Osteocyte (in vitro differentiated cells): ENCODE measurements at regions not wholly inside any gene's neighbourhood (a gene's known extent, or its start where the extent isn't known, plus 50 kb on each side); places are given as distances from the start of the nearest gene placed in this dataset.
"Not testable (repeated sequence)": the region's sequence is repeated elsewhere in the genome, so short reads cannot be mapped to it uniquely, and the experiment has no call there.

Experiments
- DNase-seq: peaks from one replicate; pipeline ENCODE4 v3.0.0; 2021; ENCODE audit warnings: mixed read lengths; ENCODE audit not compliant: unreplicated experiment; ENCODE audit errors: extremely low spot score
- H3K27ac Mint-ChIP-seq: one replicate; pipeline ENCODE4 v1.8.0; 2021; ENCODE audit warnings: mild to moderate bottlenecking, mixed read lengths; ENCODE audit not compliant: unreplicated experiment
- H3K27me3 Mint-ChIP-seq: one replicate; pipeline ENCODE4 v1.8.0; 2021; ENCODE audit warnings: mixed read lengths; ENCODE audit not compliant: unreplicated experiment
- H3K36me3 Mint-ChIP-seq: one replicate; pipeline ENCODE4 v1.8.0; 2021; ENCODE audit warnings: mixed read lengths; ENCODE audit not compliant: unreplicated experiment
- H3K4me1 Mint-ChIP-seq: one replicate; pipeline ENCODE4 v1.8.0; 2021; ENCODE audit warnings: mixed read lengths; ENCODE audit not compliant: unreplicated experiment
- H3K4me3 Mint-ChIP-seq: one replicate; pipeline ENCODE4 v1.8.0; 2021; ENCODE audit warnings: mild to moderate bottlenecking, moderate library complexity, mixed read lengths; ENCODE audit not compliant: unreplicated experiment
- H3K9me3 Mint-ChIP-seq: one replicate; pipeline ENCODE4 v1.8.0; 2021; ENCODE audit warnings: mixed read lengths; ENCODE audit not compliant: unreplicated experiment
- TF ChIP-seq, protein P1 (sequence below): fragments of 200-600 bp; sonication (generic); IDR thresholded peaks from 2 replicates; pipeline ENCODE4 v1.5.0; 2021; ENCODE audit warnings: antibody characterized with exemption, mild to moderate bottlenecking, moderate library complexity

DNA sequence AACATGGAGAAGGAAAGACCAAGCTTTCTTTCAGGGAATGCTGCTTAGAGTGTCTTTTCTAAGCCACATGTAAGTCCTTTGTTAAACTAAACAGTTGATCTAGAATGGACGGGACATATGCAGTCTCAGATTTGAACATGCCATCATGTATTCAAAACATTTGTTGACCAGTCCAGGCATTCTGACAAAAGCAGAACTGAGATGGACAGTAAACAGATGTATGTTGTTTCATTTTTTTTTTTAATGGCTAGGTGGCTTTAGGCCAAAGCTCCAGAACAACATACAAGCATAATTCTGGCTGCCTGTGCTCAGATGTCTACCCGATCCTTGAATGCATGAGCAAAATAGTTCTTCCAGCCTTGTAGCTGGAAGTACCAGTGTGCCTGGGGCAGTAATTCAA is 1211.4 kb upstream of the FAM98A start:
- Mint-ChIP-seq H3K9me3 (no peaks in the 10 kb centered on the region), H3K27ac (no peak overlapping the region), H3K4me3 (no peak overlapping the region)

DNA sequence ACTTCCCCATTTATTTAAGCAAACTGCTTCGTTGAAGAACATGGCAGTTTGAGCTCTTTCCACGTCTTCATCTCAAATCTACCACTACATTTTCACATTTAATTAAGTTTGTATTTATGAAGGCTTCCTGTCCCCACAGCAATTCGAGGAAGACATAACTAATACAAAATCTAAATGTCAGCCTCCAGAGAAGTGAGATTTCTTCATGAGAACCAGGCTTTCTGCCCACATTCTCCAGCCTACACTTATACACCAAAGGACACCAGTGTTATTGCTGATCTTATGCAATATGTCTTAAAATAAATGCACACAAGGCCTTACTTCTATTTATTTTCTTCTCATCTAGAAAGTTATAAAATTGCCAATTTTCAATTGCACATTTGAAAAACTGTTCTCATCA is 1209.3 kb upstream of the FAM98A start:
- TF ChIP-seq, protein P1, sequence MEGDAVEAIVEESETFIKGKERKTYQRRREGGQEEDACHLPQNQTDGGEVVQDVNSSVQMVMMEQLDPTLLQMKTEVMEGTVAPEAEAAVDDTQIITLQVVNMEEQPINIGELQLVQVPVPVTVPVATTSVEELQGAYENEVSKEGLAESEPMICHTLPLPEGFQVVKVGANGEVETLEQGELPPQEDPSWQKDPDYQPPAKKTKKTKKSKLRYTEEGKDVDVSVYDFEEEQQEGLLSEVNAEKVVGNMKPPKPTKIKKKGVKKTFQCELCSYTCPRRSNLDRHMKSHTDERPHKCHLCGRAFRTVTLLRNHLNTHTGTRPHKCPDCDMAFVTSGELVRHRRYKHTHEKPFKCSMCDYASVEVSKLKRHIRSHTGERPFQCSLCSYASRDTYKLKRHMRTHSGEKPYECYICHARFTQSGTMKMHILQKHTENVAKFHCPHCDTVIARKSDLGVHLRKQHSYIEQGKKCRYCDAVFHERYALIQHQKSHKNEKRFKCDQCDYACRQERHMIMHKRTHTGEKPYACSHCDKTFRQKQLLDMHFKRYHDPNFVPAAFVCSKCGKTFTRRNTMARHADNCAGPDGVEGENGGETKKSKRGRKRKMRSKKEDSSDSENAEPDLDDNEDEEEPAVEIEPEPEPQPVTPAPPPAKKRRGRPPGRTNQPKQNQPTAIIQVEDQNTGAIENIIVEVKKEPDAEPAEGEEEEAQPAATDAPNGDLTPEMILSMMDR = no peak
- Mint-ChIP-seq H3K27ac (no peak overlapping the region), H3K4me1 (no peaks in the 10 kb centered on the region)

More for the DNA sequence above, 1211.4 kb upstream of the FAM98A start:
- DNase-seq = no peak
- no peaks in the 10 kb centered on the region for H3K36me3 Mint-ChIP-seq
- TF ChIP-seq, protein P1 = no peak
- no peaks in the 10 kb centered on the region for H3K27me3 Mint-ChIP-seq
- H3K4me1 Mint-ChIP-seq = no peaks in the 10 kb centered on the region

DNA sequence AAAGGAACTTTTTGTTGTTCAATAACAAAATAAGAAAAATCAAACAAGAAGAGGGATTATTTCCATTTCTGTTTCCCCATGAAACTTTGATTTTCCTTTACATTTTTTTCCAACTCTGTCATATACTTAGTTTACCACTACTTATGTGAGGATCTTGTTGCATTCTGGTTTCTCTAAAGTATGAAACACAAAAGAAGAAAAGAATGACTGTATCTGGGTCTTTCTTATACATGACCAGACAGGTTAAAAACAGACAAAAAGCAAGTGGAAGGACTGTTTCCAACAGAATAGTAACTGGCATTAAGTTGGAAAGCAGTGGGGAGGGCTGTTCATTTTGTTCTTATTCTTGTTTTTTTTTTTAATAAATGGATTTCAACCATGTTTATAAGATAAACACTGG is 1207.8 kb upstream of the FAM98A start:
- DNase-seq = no peak
- H3K27ac Mint-ChIP-seq = no peak overlapping the region
- H3K36me3 Mint-ChIP-seq = no peaks in the 10 kb centered on the region
- TF ChIP-seq, protein P1 = no peak
- H3K27me3 Mint-ChIP-seq = no peaks in the 10 kb centered on the region
- no peak overlapping the region for H3K4me3 Mint-ChIP-seq
- H3K9me3 Mint-ChIP-seq = no peaks in the 10 kb centered on the region
- no peaks in the 10 kb centered on the region for H3K4me1 Mint-ChIP-seq

More for the DNA sequence above, 1209.3 kb upstream of the FAM98A start:
- H3K4me3 Mint-ChIP-seq = no peak overlapping the region
- H3K9me3 Mint-ChIP-seq = no peaks in the 10 kb centered on the region
- H3K36me3 Mint-ChIP-seq = no peaks in the 10 kb centered on the region
- H3K27me3 Mint-ChIP-seq = no peaks in the 10 kb centered on the region
- DNase-seq = no peak

DNA sequence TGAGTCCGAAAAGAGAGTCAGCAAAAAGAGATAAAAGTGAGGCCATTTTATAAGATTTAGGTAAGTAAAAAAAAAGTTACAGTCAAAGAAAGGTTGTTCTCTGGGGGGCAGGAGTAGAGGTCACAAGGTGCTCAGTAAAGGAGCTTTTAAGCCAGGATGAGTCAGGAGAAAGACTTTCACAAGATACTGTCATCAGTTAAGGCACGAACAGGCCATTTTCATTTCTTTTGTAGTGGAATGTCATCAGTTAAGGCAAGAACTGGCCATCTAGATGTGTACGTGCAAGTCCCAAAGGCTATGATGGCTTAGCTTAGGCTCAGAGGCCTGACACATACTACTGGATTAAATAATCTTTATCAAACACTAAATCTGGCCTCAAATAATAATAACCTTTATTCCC is 1207.3 kb upstream of the FAM98A start:
- Mint-ChIP-seq H3K4me1 (no peaks in the 10 kb centered on the region), H3K36me3 (no peaks in the 10 kb centered on the region), H3K27me3 (no peaks in the 10 kb centered on the region), H3K27ac (no peak overlapping the region), H3K9me3 (no peaks in the 10 kb centered on the region), H3K4me3 (no peak overlapping the region)
- no peak for DNase-seq
- TF ChIP-seq, protein P1 = no peak

DNA sequence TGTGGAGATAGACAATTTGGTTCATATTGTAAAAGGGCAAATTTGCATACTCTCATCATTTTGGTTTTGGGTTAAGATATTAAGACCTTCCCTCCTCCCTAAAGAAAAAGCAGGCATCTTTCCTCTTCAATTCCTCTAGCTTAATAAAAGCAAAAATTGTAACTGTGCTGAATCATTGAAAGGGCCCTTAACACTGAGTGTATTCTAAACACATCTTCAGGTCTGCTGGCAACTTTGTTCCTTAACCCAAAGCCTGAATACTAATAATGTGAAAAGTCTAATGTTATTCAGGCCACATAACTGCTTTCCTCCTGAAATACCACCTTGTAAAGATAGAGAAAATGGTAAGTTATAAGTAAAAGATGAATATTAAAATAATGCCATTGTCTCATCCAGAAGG is 1200.5 kb upstream of the FAM98A start:
- Mint-ChIP-seq H3K27ac (no peak overlapping the region), H3K4me3 (no peak overlapping the region), H3K36me3 (no peaks in the 10 kb centered on the region), H3K27me3 (no peaks in the 10 kb centered on the region), H3K9me3 (no peaks in the 10 kb centered on the region), H3K4me1 (no peaks in the 10 kb centered on the region)
- TF ChIP-seq, protein P1 = no peak
- no peak for DNase-seq

DNA sequence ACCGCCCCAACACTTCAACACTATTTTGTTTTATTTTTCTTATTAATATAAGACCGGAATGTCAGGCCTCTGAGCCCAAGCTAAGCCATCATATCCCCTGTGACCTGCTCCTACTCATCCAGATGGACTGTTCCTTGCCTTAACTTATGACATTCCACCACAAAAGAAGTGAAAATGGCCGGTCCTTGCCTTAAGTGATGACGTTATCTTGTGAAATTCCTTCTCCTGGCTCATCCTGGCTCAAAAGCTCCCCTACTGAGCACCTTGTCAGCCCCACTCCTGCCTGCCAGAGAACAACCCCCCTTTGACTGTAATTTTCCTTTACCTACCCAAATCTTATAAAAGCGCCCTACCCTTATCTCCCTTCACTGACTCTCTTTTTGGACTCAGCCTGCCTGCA is 1196.5 kb upstream of the FAM98A start:
- not testable (repeated sequence) for DNase-seq, H3K4me3 Mint-ChIP-seq, H3K27ac Mint-ChIP-seq, H3K36me3 Mint-ChIP-seq, H3K4me1 Mint-ChIP-seq, H3K27me3 Mint-ChIP-seq
- peaks cover 13% of the 10 kb centered on the region for H3K9me3 Mint-ChIP-seq
